Lung (tissue), 11 donors: ENCODE measurements at regions not wholly inside any gene's neighbourhood (a gene's known extent, or its start where the extent isn't known, plus 50 kb on each side); places are given as distances from the start of the nearest gene placed in this dataset.
A peak's percentile ranks its signal among the peaks of the same experiment; 100 is the strongest.

Experiments used
- ATAC-seq: fragments of 200-7000 bp; cut with Tn5 transposase; one replicate; pipeline ENCODE4 v1.9.1; 2020; ENCODE audit warnings: moderate number of reproducible peaks; ENCODE audit not compliant: insufficient read depth, low FRiP score
- DNase-seq, 3 donors: peaks; one replicate each; pipeline ENCODE4 v3.0.0-alpha.2; 2013 to 2017
- H3K27ac ChIP-seq, 2 donors: one replicate each; pipeline ENCODE4 v1.5.1; 2013; ENCODE audit warnings: mild to moderate bottlenecking in 2 of 2, moderate library complexity in 2 of 2, control low read depth in 1 of 2, inconsistent platforms in 1 of 2, low read depth in 1 of 2, low read length in 1 of 2
- H3K27me3 ChIP-seq, 3 donors: one replicate each; pipeline ENCODE4 v1.5.1; 2013; ENCODE audit warnings: low read length in 2 of 3; ENCODE audit not compliant: control insufficient read depth in 3 of 3, insufficient read depth in 3 of 3
- H3K36me3 ChIP-seq, 4 donors: one replicate each; pipeline ENCODE4 v1.5.1; 2013; ENCODE audit warnings: low read length in 4 of 4, mild to moderate bottlenecking in 1 of 4, moderate library complexity in 1 of 4; ENCODE audit not compliant: control insufficient read depth in 4 of 4, insufficient read depth in 4 of 4
- H3K4me1 ChIP-seq, 5 donors: one replicate each; pipeline ENCODE4 v1.5.1; 2013; ENCODE audit warnings: low read length in 5 of 5, mild to moderate bottlenecking in 2 of 5, moderate library complexity in 1 of 5; ENCODE audit not compliant: control insufficient read depth in 5 of 5, insufficient read depth in 5 of 5
- H3K4me3 ChIP-seq: one replicate; pipeline ENCODE4 v1.5.1; 2013; ENCODE audit warnings: mild to moderate bottlenecking, control low read depth, moderate library complexity
- H3K9ac ChIP-seq, 2 donors: one replicate each; pipeline ENCODE4 v1.5.1; 2013; ENCODE audit warnings: low read length in 2 of 2, control low read depth in 1 of 2; ENCODE audit not compliant: insufficient read depth in 1 of 2
- H3K9me3 ChIP-seq, 4 donors: one replicate each; pipeline ENCODE4 v1.5.1; 2013; ENCODE audit warnings: low read length in 3 of 4, mild to moderate bottlenecking in 1 of 4, moderate library complexity in 1 of 4; ENCODE audit not compliant: control insufficient read depth in 4 of 4, insufficient read depth in 3 of 4
- WGBS, 2 donors: extraction: QIAGEN DNeasy Blood & Tissue Kit; methylation state at CpG; one replicate each; pipeline ENCODE4 v1.1.7; 2013; 5-methylcytosine and 5-hydroxymethylcytosine counted together
- TF ChIP-seq, protein P1 (sequence below): IDR thresholded peaks from 2 replicates; pipeline ENCODE4 v1.5.1; 2012; ENCODE audit warnings: mild to moderate bottlenecking; ENCODE audit errors: control extremely low read depth, extremely low read depth
- donor health status: control.
- donor health status: control.
- donor health status: Bipolar disorder and iron deficiency.
- donor health status: healthy.
- donor health status: DM: yes; HTN: yes; CAD: no.

DNA sequence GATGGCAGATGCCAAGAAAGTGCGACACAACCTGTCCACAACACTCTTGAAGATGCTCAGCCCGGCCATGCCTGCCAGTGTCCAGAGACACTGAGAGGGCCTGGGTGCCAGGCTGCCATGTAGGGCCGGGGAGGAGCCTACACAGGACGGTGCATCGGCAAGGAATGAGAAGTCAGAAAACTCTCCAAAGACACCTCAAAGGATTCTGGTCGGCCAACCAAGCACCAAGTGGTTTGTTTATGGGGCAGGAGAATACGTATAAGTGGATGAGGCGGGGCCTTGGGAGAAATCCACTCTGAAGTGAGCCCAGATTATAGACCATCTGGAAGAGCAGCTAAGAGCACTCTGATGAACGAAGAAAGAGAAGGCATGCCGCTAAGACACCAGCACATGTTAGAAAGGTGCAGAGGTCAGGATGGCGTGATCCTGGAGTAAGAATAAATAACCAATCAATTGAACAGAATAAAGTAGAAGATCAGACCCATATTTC, 120.7 kb upstream of the FOXQ1 start:
- Histone ChIP-seq H3K27me3 (no peaks in the 10 kb centered on the region), H3K36me3 (no peaks in the 10 kb centered on the region), H3K27ac (no peak overlapping the region), H3K9me3 (peaks cover 1 to 4% (median 4%) of the 10 kb centered on the region in 4 donors), H3K9ac (no peak overlapping the region), H3K4me3 (no peak overlapping the region), H3K4me1 (peaks cover 0 to 4% (median 0%) of the 10 kb centered on the region in 5 donors)
- TF ChIP-seq, protein P1, sequence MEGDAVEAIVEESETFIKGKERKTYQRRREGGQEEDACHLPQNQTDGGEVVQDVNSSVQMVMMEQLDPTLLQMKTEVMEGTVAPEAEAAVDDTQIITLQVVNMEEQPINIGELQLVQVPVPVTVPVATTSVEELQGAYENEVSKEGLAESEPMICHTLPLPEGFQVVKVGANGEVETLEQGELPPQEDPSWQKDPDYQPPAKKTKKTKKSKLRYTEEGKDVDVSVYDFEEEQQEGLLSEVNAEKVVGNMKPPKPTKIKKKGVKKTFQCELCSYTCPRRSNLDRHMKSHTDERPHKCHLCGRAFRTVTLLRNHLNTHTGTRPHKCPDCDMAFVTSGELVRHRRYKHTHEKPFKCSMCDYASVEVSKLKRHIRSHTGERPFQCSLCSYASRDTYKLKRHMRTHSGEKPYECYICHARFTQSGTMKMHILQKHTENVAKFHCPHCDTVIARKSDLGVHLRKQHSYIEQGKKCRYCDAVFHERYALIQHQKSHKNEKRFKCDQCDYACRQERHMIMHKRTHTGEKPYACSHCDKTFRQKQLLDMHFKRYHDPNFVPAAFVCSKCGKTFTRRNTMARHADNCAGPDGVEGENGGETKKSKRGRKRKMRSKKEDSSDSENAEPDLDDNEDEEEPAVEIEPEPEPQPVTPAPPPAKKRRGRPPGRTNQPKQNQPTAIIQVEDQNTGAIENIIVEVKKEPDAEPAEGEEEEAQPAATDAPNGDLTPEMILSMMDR = no peak
- DNase-seq (no peak), ATAC-seq (no peak)
- WGBS, 2 donors = 87 to 91% methylated on average over 11 of the region's 11 CpGs

DNA sequence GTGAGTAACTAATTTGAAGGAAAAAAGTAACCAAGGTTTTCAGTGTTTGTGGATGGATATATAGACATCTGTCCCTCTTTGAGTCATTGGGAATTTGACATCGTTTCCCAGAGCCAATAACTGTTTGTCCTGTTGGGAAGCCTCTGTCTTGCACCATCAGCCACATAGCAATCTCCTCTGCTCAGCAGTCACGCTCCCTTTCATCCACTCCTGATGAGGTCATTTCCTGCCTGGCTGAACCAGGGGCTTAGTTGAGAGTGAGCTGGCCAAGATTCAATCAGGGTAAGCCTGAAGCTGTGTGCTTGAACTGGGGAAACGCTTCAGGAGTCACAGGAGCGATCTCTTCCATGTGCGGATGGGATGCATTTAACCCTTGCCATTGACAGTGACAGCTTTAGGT, 121.5 kb upstream of the FOXQ1 start:
- peaks cover 0 to 4% (median 0%) of the 10 kb centered on the region in 5 donors for H3K4me1 ChIP-seq
- TF ChIP-seq, protein P1 = no peak
- no peaks in the 10 kb centered on the region for H3K27me3 ChIP-seq
- DNase-seq = peak; percentile 44 to 73 (median 51)
- 33 to 38% methylated on average over 5 of the region's 5 CpGs for WGBS, 2 donors
- H3K4me3 ChIP-seq = no peak overlapping the region
- no peak for ATAC-seq
- peaks cover 0 to 4% (median 3%) of the 10 kb centered on the region in 4 donors for H3K9me3 ChIP-seq
- H3K27ac ChIP-seq = no peak overlapping the region
- no peak overlapping the region for H3K9ac ChIP-seq
- H3K36me3 ChIP-seq = no peaks in the 10 kb centered on the region

DNA sequence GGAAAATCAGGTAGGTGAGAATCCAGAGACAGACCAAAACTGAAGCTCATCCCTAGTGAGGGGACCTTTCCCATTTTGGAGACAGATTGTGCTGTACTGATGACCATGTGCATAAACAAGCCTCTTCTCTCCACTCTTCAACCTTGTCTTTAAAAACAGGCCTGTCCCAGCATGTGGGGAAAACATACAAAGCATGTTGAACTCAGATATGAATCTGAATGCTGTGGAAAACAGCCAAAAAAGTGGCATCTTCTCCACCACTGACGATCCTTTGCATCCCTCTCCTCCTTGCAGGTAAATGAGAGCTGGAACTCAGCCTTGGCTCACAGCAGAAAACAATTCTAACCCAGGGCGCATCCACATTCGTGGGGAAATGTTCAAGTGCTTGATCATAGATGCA, 123.7 kb upstream of the FOXQ1 start:
- DNase-seq = no peak
- Histone ChIP-seq H3K27ac (no peak overlapping the region), H3K4me1 (peaks cover 0 to 4% (median 0%) of the 10 kb centered on the region in 5 donors), H3K9me3 (peaks cover 0 to 4% (median 0%) of the 10 kb centered on the region in 4 donors), H3K27me3 (no peaks in the 10 kb centered on the region), H3K36me3 (no peaks in the 10 kb centered on the region), H3K4me3 (no peak overlapping the region), H3K9ac (no peak overlapping the region)
- WGBS, 2 donors = 84 to 88% methylated on average over 3 of the region's 3 CpGs
- TF ChIP-seq, protein P1 = no peak
- ATAC-seq = no peak
